Lower leg skin (tissue), 4 donors: ENCODE measurements at regions not wholly inside any gene's neighbourhood (a gene's known extent, or its start where the extent isn't known, plus 50 kb on each side); places are given as distances from the start of the nearest gene placed in this dataset.

ENCODE experiments used
- DNase-seq, 2 donors: peaks; one replicate each; pipeline ENCODE4 v3.0.0-alpha.2; 2019; ENCODE audit warnings: low spot score in 2 of 2
- H3K4me3 ChIP-seq: fragments of 200-600 bp; sonication (generic); 2 replicates; pipeline ENCODE4 v1.5.1; 2017; ENCODE audit warnings: mild to moderate bottlenecking, low read depth; ENCODE audit not compliant: poor library complexity, severe bottlenecking
- POLR2A ChIP-seq, 2 donors: fragments of 450-650 bp; IDR thresholded peaks; one replicate each; pipeline ENCODE4 v1.6.1; 2016 to 2017; ENCODE audit warnings: antibody characterized with exemption in 2 of 2, mild to moderate bottlenecking in 1 of 2, moderate library complexity in 1 of 2
- WGBS, 2 donors: methylation state at CpG; one replicate each; pipeline ENCODE4 v1.1.5; 2018; 5-methylcytosine and 5-hydroxymethylcytosine counted together
- intact Hi-C: fragments of 100-400 bp; cut with DNase I; formaldehyde crosslinking; loops from one replicate; pipeline ENCODE4 v1.15.0; 2023; ENCODE audit warnings: low total_unique reads
- TF ChIP-seq, protein P1 (sequence below), 3 donors: fragments of 450-650 bp; IDR thresholded peaks; one replicate each; pipeline ENCODE4 v1.5.1; 2016; ENCODE audit warnings: antibody characterized with exemption in 3 of 3, mild to moderate bottlenecking in 3 of 3, moderate library complexity in 2 of 3

DNA sequence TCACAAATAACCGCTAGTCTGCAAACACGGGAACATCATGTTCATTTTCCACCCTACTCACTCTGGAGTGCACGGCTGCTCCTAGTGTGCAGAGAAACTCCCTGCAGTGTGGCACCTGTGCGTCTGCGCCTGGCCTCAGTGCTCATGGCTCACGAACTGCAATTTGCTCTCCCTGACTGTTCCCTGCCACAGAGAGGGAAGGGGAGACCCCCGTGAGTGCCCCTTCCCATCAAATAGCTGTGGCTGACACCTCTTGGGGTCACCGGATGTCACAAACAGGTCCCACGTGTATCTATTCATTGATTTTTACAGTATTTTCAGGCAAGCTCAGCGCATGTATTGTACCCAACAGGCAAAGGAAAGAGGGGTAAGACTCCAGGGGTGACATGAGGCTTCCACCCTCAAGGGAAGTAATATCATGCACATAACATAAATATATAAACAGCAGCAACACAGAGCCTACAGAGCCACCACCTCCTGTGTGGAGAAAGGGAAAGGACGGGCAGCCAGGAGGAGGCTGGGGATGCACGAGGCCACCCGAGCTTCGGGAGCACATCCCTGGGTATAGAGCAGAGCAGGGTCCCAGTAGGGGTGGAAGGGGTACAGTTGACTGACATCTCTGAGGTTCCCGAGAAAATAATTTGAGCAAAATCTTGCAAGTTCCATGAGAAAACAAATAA lies 140.3 kb upstream of the SOX1 start:
- no peak for TF ChIP-seq POLR2A (IDR thresholded peaks at IDR 0.05)
- TF ChIP-seq, protein P1, sequence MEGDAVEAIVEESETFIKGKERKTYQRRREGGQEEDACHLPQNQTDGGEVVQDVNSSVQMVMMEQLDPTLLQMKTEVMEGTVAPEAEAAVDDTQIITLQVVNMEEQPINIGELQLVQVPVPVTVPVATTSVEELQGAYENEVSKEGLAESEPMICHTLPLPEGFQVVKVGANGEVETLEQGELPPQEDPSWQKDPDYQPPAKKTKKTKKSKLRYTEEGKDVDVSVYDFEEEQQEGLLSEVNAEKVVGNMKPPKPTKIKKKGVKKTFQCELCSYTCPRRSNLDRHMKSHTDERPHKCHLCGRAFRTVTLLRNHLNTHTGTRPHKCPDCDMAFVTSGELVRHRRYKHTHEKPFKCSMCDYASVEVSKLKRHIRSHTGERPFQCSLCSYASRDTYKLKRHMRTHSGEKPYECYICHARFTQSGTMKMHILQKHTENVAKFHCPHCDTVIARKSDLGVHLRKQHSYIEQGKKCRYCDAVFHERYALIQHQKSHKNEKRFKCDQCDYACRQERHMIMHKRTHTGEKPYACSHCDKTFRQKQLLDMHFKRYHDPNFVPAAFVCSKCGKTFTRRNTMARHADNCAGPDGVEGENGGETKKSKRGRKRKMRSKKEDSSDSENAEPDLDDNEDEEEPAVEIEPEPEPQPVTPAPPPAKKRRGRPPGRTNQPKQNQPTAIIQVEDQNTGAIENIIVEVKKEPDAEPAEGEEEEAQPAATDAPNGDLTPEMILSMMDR (IDR thresholded peaks at IDR 0.05), result no peak
- intact Hi-C loops, result no loop called here
- 80 to 83% methylated on average over 15 of the region's 15 CpGs for WGBS, 2 donors
- DNase-seq, result peak in 1 of 2 donors; percentile 56
- no peak overlapping the region for H3K4me3 ChIP-seq

DNA sequence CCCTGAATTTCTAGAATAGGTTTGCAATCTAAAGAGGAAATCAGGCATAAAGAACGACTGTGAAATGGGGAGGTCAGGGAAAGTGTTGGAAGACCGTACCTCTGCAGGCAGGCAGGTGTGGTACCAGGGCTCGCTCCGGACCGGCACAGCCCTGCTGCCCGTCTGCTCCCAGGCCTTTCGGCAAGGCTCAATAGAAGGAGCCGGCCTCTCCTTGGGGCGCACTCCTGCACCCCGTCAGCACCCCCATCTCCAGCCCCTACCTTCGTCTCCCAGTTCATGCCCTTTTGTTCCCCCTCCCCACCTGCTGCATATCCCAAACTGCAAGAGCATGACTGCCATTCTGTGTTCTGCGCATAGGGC lies 139.8 kb upstream of the SOX1 start:
- DNase-seq, result peak in 1 of 2 donors; percentile 48
- no peak overlapping the region for H3K4me3 ChIP-seq
- 85 to 91% methylated on average over 12 of the region's 12 CpGs for whole genome bisulfite sequencing, 2 donors
- intact Hi-C loops, result no loop called here
- TF ChIP-seq POLR2A (IDR thresholded peaks at IDR 0.05), result no peak
- TF ChIP-seq, protein P1 (IDR thresholded peaks at IDR 0.05), result no peak

DNA sequence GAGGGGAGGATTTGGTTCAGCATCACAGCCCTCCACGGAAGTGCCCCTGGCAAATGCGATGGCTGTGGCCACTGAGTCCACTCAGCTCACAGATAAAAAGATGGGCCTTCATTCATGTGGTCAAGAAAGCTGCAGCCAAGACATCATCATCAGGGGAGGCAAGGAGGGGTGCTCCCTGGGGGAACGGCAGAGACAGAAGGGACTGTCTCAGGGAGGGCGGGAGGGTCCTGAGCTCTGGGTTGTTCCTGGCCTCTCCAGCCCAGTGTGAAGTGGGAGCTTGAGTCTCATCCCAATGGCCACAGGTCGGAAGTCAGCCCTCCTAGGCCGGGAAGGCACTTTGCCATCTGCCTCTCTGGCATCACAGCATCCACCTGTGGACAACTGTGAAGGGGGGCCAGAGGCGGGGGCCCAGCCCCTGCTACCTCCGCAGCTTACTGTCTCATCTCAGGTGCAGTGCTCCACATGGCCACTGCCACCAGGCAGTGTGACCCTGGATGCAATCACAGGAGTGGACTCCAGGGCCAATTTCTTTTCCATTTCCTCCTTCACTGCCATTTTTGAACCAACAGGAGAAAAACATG lies 137.8 kb upstream of the SOX1 start:
- 78 to 92% methylated on average over 8 of the region's 8 CpGs for WGBS, 2 donors
- H3K4me3 ChIP-seq, result no peak overlapping the region
- intact Hi-C loops, result no loop called here
- no peak for TF ChIP-seq POLR2A (IDR thresholded peaks at IDR 0.05)
- TF ChIP-seq, protein P1 (IDR thresholded peaks at IDR 0.05), result no peak
- DNase-seq, result peak in 1 of 2 donors; percentile 49

DNA sequence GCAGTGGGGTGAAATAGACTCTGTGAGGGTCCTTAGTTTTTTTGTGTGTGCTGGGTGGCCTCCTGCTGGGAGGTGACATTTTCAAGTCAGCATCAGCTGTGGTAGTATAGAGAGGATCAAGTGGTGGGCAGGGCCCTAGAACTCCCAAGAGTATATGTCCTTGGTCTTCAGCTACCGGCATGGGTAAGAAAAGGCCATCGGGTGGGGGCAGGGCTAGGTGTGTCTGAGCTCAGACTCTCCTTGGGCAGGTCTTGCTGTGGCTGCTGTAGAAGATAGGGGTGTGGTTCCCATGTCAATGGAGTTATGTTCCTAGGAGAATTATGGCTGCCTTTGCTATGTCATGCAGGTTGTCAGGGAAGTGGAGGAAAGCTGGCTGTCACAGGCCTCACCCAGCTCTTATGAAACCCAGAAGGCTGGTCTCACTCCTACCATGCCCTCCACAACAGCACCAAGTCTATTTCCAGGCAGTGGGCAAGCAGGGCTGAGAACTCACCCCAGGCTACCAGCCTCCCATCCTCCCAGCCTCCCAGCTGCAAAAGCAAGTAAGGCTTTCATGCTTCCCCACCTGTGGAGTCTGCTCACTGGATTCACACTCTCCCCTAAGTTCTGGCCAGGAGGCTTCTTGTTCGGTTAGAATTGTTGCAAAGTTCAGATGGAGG lies 130.6 kb upstream of the SOX1 start:
- 86 to 89% methylated on average over 3 of the region's 3 CpGs for WGBS, 2 donors
- H3K4me3 ChIP-seq, result no peak overlapping the region
- DNase-seq, result peak in 1 of 2 donors; percentile 37
- TF ChIP-seq POLR2A (IDR thresholded peaks at IDR 0.05), result no peak
- TF ChIP-seq, protein P1 (IDR thresholded peaks at IDR 0.05), result no peak
- intact Hi-C loops, result no loop called here

DNA sequence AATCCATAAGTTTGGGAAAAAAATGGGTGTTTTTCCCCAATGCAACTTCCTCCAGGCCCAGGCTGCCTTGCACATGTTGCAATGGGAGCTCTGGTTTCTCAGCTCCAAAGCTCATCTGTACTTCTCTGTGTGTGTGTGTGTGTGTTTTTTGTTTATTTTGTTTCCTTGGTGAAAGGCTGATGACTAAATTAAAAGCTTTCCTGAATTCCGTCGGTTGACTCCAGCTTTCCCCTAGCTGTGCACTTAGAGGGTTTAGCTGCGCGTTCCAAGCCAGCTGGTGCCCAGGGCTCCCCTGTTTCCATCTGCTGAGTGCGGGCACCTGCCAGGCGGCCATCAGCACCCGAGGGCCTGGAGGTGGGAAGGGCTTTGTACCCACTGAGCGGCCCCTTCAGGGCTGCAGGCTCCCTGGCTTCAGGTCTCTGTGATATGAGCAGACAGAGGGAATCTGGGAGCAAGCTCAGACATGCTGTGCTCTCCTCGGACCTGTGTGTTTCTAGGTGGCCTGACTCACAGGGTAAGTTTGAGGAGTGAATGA lies 129.1 kb upstream of the SOX1 start:
- intact Hi-C loops, result no loop called here
- no peak for TF ChIP-seq POLR2A (IDR thresholded peaks at IDR 0.05)
- TF ChIP-seq, protein P1 (IDR thresholded peaks at IDR 0.05), result no peak
- DNase-seq, result peak in 1 of 2 donors; percentile 53
- no peak overlapping the region for H3K4me3 ChIP-seq
- 30 to 31% methylated on average over 9 of the region's 9 CpGs for WGBS, 2 donors
